HepG2 (cell line): ENCODE measurements at regions not wholly inside any gene's neighbourhood (a gene's known extent, or its start where the extent isn't known, plus 50 kb on each side); places are given as distances from the start of the nearest gene placed in this dataset.

Experiments used
- ATAC-seq: fragments of 200-7000 bp; cut with Tn5 transposase; 3 replicates; pipeline ENCODE4 v1.9.1; 2020; ENCODE audit warnings: mild to moderate bottlenecking, moderate library complexity
- BruUV-seq: library from RNA; stranded (reverse); fragments of 400-500 nt; replicated peaks from 2 replicates; lab custom pipeline; 2021; lab: Mats Ljungman, UMichigan
- CTCF ChIA-PET: fragments of 300-600 bp; formaldehyde crosslinking; extraction: SDS; loops from one replicate; lab custom pipeline; 2021; ENCODE audit warnings: low total read pairs, inconsistent platforms, low intra/inter-chr PET ratio; lab: Yijun Ruan, JAX
- POLR2A ChIA-PET: fragments of 350-600 bp; sonication (Branson Sonifier 250); formaldehyde crosslinking; loops from one replicate; lab custom pipeline; 2020; ENCODE audit warnings: antibody characterized with exemption, inconsistent platforms; lab: Yijun Ruan, JAX
- DNase-seq: peaks from one replicate; pipeline ENCODE4 v3.0.0-alpha.2; 2015; ENCODE audit warnings: low spot score
- FAIRE-seq: peaks from 3 replicates; lab custom pipeline; 2011; peaks lifted over from hg19 to GRCh38; lab: Jason Lieb, UNC
- H2AFZ ChIP-seq: one replicate; pipeline ENCODE4 v1.6.1; 2011; ENCODE audit warnings: low read length, inconsistent platforms
- H3K27ac ChIP-seq: fragments of 300-600 bp; 3 replicates; pipeline ENCODE4 v1.8.0; 2011; ENCODE audit warnings: mixed run types, mild to moderate bottlenecking, mixed read lengths, low read length, inconsistent platforms; ENCODE audit not compliant: insufficient read depth; ENCODE audit errors: extremely low read length
- H3K27me3 ChIP-seq, 2 experiments: fragments of 200-600 bp in 1 of 2; 2 replicates in 1 of 2; 3 replicates in 1 of 2; pipeline versions ENCODE4 v1.6.0 to v1.8.0; 2011; ENCODE audit warnings: low read length in 2 of 2, mild to moderate bottlenecking in 2 of 2, moderate library complexity in 2 of 2, inconsistent platforms in 1 of 2; ENCODE audit not compliant: insufficient read depth in 2 of 2, control insufficient read depth in 1 of 2
- H3K36me3 ChIP-seq, 2 experiments: fragments of 200-600 bp in 1 of 2; replicated peaks in 1 of 2; 2 replicates in 1 of 2; 3 replicates in 1 of 2; pipeline versions ENCODE4 v1.5.1 to v1.8.0; 2011; ENCODE audit warnings: low read length in 2 of 2, inconsistent platforms in 1 of 2; ENCODE audit not compliant: insufficient read depth in 2 of 2, control insufficient read depth in 1 of 2
- H3K4me1 ChIP-seq: 2 replicates; pipeline ENCODE4 v1.5.1; 2012; ENCODE audit warnings: low read length, inconsistent platforms; ENCODE audit not compliant: insufficient read depth
- H3K4me2 ChIP-seq: 2 replicates; pipeline ENCODE4 v1.6.0; 2011; ENCODE audit warnings: low read depth, low read length, inconsistent platforms
- H3K4me3 ChIP-seq, 3 experiments: fragments of 200-600 bp in 1 of 3; sonication (generic), shearing (Covaris generic) in 1 of 3; replicated peaks in 1 of 3; 2 replicates each; pipeline ENCODE4 v1.5.1; 2011 to 2016; ENCODE audit warnings: low read length in 3 of 3, inconsistent platforms in 2 of 3, low read depth in 2 of 3, mild to moderate bottlenecking in 2 of 3, control low read depth in 1 of 3, mixed read lengths in 1 of 3; ENCODE audit not compliant: insufficient read depth in 1 of 3
- H3K79me2 ChIP-seq: one replicate; pipeline ENCODE4 v1.6.1; 2011; ENCODE audit warnings: low read length, inconsistent platforms; ENCODE audit not compliant: insufficient read depth
- H3K9ac ChIP-seq: 2 replicates; pipeline ENCODE4 v1.6.0; 2011; ENCODE audit warnings: mild to moderate bottlenecking, low read depth, low read length, inconsistent platforms; ENCODE audit not compliant: insufficient read depth
- H3K9me3 ChIP-seq: 2 replicates; pipeline ENCODE4 v1.5.1; 2012; ENCODE audit warnings: mild to moderate bottlenecking, low read length
- H4K20me1 ChIP-seq: 2 replicates; pipeline ENCODE4 v1.6.0; 2011; ENCODE audit warnings: inconsistent platforms, mild to moderate bottlenecking, low read length, moderate library complexity; ENCODE audit not compliant: insufficient read depth
- ARHGAP35 ChIP-seq: sonication (generic); formaldehyde crosslinking; IDR thresholded peaks from 2 replicates; pipeline ENCODE4 v1.9.0; 2022; ENCODE audit warnings: mild to moderate bottlenecking, inconsistent platforms, moderate library complexity, missing genetic modification reagents, borderline replicate concordance
- FOXA1 ChIP-seq, 2 experiments: fragments of 450-650 bp in 1 of 2; sonication (generic) in 1 of 2; formaldehyde crosslinking in 1 of 2; IDR thresholded peaks; 2 replicates each; pipeline versions ENCODE4 v1.4.0 to v1.6.1; 2016 to 2020; ENCODE audit warnings: missing genetic modification reagents in 1 of 2
- IKZF4 ChIP-seq: sonication (generic); formaldehyde crosslinking; IDR thresholded peaks from 2 replicates; pipeline ENCODE4 v1.5.1; 2020; ENCODE audit warnings: borderline replicate concordance, mild to moderate bottlenecking, low read depth, missing genetic modification reagents; ENCODE audit errors: not compliant biosample characterization
- IRF1 ChIP-seq: sonication (generic); formaldehyde crosslinking; IDR thresholded peaks from 2 replicates; pipeline ENCODE4 v1.4.0; 2020; ENCODE audit warnings: low read depth, mild to moderate bottlenecking, missing genetic modification reagents
- MED1 ChIP-seq: sonication (generic); formaldehyde crosslinking; IDR thresholded peaks from 2 replicates; pipeline ENCODE4 v1.4.0; 2020; ENCODE audit warnings: missing genetic modification reagents
- NKX3-1 ChIP-seq: sonication (generic); formaldehyde crosslinking; IDR thresholded peaks from 2 replicates; pipeline ENCODE4 v1.5.0; 2020; ENCODE audit warnings: missing genetic modification reagents
- PRMT3 ChIP-seq: sonication (generic); formaldehyde crosslinking; IDR thresholded peaks from 2 replicates; pipeline ENCODE4 v1.8.1; 2022; ENCODE audit warnings: low read depth, mild to moderate bottlenecking, moderate library complexity, missing genetic modification reagents, borderline replicate concordance
- SRY ChIP-seq: sonication (generic); formaldehyde crosslinking; IDR thresholded peaks from 2 replicates; pipeline ENCODE4 v1.8.0; 2022; ENCODE audit warnings: mild to moderate bottlenecking, missing genetic modification reagents
- TBP ChIP-seq: sonication (generic); formaldehyde crosslinking; IDR thresholded peaks from 2 replicates; pipeline ENCODE4 v1.5.0; 2020; ENCODE audit warnings: missing genetic modification reagents
- ZIK1 ChIP-seq: sonication (generic); formaldehyde crosslinking; IDR thresholded peaks from 2 replicates; pipeline ENCODE4 v1.5.0; 2020; ENCODE audit warnings: mild to moderate bottlenecking, low read depth, missing genetic modification reagents, borderline replicate concordance
- ZNF263 ChIP-seq: sonication (generic); formaldehyde crosslinking; IDR thresholded peaks from 2 replicates; pipeline ENCODE4 v1.4.0; 2020; ENCODE audit warnings: missing genetic modification reagents
- ZNF720 ChIP-seq: sonication (generic); formaldehyde crosslinking; IDR thresholded peaks from 2 replicates; pipeline ENCODE4 v1.4.0; 2020; ENCODE audit warnings: missing genetic modification reagents
- ZSCAN12 ChIP-seq: sonication (generic); formaldehyde crosslinking; IDR thresholded peaks from 2 replicates; pipeline ENCODE4 v1.9.0; 2021; ENCODE audit warnings: mild to moderate bottlenecking, missing genetic modification reagents
- ZSCAN9 ChIP-seq: IDR thresholded peaks from 2 replicates; pipeline ENCODE4 v1.6.1; 2016; ENCODE audit warnings: borderline replicate concordance
- WGBS: methylation state at CpG from one replicate; pipeline ENCODE4 v1.1.6; 2017; ENCODE audit warnings: low lambda C conversion rate; 5-methylcytosine and 5-hydroxymethylcytosine counted together
- in situ Hi-C: cut with HindIII; loops from 2 replicates; pipeline ENCODE4 v1.10.0; 2017; ENCODE audit warnings: low pct_unique_long_range_greater_than_20kb; ENCODE audit not compliant: extremely low pct_ligation_motif_present
- intact Hi-C: fragments of 100-400 bp; cut with micrococcal nuclease; formaldehyde crosslinking; loops from one replicate; pipeline ENCODE4 v1.10.0; 2022; ENCODE audit not compliant: unreplicated experiment

GRCh38 chr6:62446647-62447316 lies 160.8 kb upstream of the KHDRBS2 start:
- ChIA-PET CTCF (no interaction called here), POLR2A (no interaction called here)
- Histone ChIP-seq H3K4me3 (no peak overlapping the region), H3K27ac (no peak overlapping the region), H3K27me3 (no peaks in the 10 kb centered on the region), H3K36me3 (no peaks in the 10 kb centered on the region), H2AFZ (no peak overlapping the region), H3K9me3 (no peaks in the 10 kb centered on the region), H3K4me2 (no peak overlapping the region), H3K9ac (no peak overlapping the region), H3K4me1 (no peaks in the 10 kb centered on the region), H3K79me2 (no peaks in the 10 kb centered on the region), H4K20me1 (no peaks in the 10 kb centered on the region)
- no TSS peak for BruUV-seq
- DNase-seq (no peak), ATAC-seq (no peak), FAIRE-seq (no peak)
- TF ChIP-seq FOXA1 (IDR thresholded peaks at IDR 0.05), result peak; percentile 56; the same call in 1 of the 2 replicates
- no peak for TF ChIP-seq FOXA1 (CRISPR knock-in tag; IDR thresholded peaks at IDR 0.05)
- no peak for TF ChIP-seq IRF1
- no peak for TF ChIP-seq ZIK1
- in situ Hi-C loops, result no loop called here
- WGBS, result 31% methylated on average over 2 of the region's 2 CpGs
- intact Hi-C loops, result no loop called here

- Histone ChIP-seq H3K9ac (no peak overlapping the region), H2AFZ (no peak overlapping the region), H3K27me3 (no peaks in the 10 kb centered on the region), H3K9me3 (no peaks in the 10 kb centered on the region), H4K20me1 (no peaks in the 10 kb centered on the region), H3K79me2 (no peaks in the 10 kb centered on the region), H3K4me1 (no peaks in the 10 kb centered on the region), H3K4me3 (no peak overlapping the region), H3K4me2 (no peak overlapping the region), H3K27ac (no peak overlapping the region), H3K36me3 (no peaks in the 10 kb centered on the region)
- POLR2A ChIA-PET, result no interaction called here
- no peak for DNase-seq
- FAIRE-seq, result no peak
- TF ChIP-seq PRMT3 (CRISPR knock-in tag) (no peak), NKX3-1 (CRISPR knock-in tag) (no peak), ARHGAP35 (CRISPR knock-in tag) (no peak), ZNF720 (CRISPR knock-in tag) (no peak), TBP (CRISPR knock-in tag) (no peak), SRY (CRISPR knock-in tag) (no peak), IKZF4 (CRISPR knock-in tag) (no peak), MED1 (CRISPR knock-in tag) (no peak), ZNF263 (no peak), ZSCAN9 (CRISPR knock-in tag) (no peak), ZSCAN12 (CRISPR knock-in tag) (no peak)
- intact Hi-C loops, result no loop called here
- in situ Hi-C loops, result no loop called here
- CTCF ChIA-PET, result no interaction called here
- 13% methylated on average over 9 of the region's 9 CpGs for WGBS
- no peak for ATAC-seq
- no TSS peak for BruUV-seq
Measured at GRCh38 chr6:62445521-62445920, 159.5 kb upstream of the KHDRBS2 start.
